ENCODE measurements at regions not wholly inside any gene's neighbourhood (a gene's known extent, or its start where the extent isn't known, plus 50 kb on each side); places are given as distances from the start of the nearest gene placed in this dataset.

GRCh38 chr4:127151941-127152340 lies 480.8 kb upstream of the INTU start:
- no peak overlapping the region for H3K27ac ChIP-seq
- H3K27me3 ChIP-seq = no peaks in the 10 kb centered on the region
- no peaks in the 10 kb centered on the region for H3K36me3 ChIP-seq
- H3K4me3 ChIP-seq = no peak overlapping the region
- ATAC-seq = no peak
- H3K4me1 ChIP-seq = no peaks in the 10 kb centered on the region
- no peak for TF ChIP-seq CTCF (IDR thresholded peaks at IDR 0.05)
- TF ChIP-seq POLR2A (IDR thresholded peaks at IDR 0.05) = no peak
- no peak for TF ChIP-seq POLR2AphosphoS5 (IDR thresholded peaks at IDR 0.05)
- peaks cover 0 to 9% (median 0%) of the 10 kb centered on the region in 3 donors for H3K9me3 ChIP-seq

- no peaks in the 10 kb centered on the region for H3K36me3 ChIP-seq
- ATAC-seq = no peak
- H3K27me3 ChIP-seq = no peaks in the 10 kb centered on the region
- 72 to 85% methylated on average over 2 of the region's 2 CpGs for WGBS, 2 donors (ENCODE audit: low coverage in 1 of 2)
- TF ChIP-seq POLR2A (IDR thresholded peaks at IDR 0.05) (no peak), POLR2AphosphoS5 (IDR thresholded peaks at IDR 0.05) (no peak), EP300 (IDR thresholded peaks at IDR 0.05) (no peak), CTCF (IDR thresholded peaks at IDR 0.05) (no peak)
- H3K4me3 ChIP-seq = no peak overlapping the region
- no peaks in the 10 kb centered on the region for H3K4me1 ChIP-seq
- peaks cover 0 to 9% (median 0%) of the 10 kb centered on the region in 3 donors for H3K9me3 ChIP-seq
- H3K27ac ChIP-seq = no peak overlapping the region
Observed at GRCh38 chr4:127155116-127155515, 477.6 kb upstream of the INTU start.

- WGBS, 2 donors (ENCODE audit: low coverage in 1 of 2) = 83 to 93% methylated on average over 1 of the region's 1 CpG
- TF ChIP-seq POLR2A (IDR thresholded peaks at IDR 0.05) = no peak
- no peak for TF ChIP-seq CTCF (IDR thresholded peaks at IDR 0.05)
- no peak for TF ChIP-seq EP300 (IDR thresholded peaks at IDR 0.05)
- no peak for TF ChIP-seq POLR2AphosphoS5 (IDR thresholded peaks at IDR 0.05)
- no peak for ATAC-seq
- Histone ChIP-seq H3K27me3 (no peaks in the 10 kb centered on the region), H3K4me3 (no peak overlapping the region), H3K9me3 (peaks cover 0 to 9% (median 0%) of the 10 kb centered on the region in 3 donors), H3K36me3 (no peaks in the 10 kb centered on the region), H3K4me1 (no peaks in the 10 kb centered on the region), H3K27ac (no peak overlapping the region)
Observed at GRCh38 chr4:127155555-127155954, 477.2 kb upstream of the INTU start.

- TF ChIP-seq EP300 (IDR thresholded peaks at IDR 0.05) (no peak), POLR2A (IDR thresholded peaks at IDR 0.05) (no peak), POLR2AphosphoS5 (IDR thresholded peaks at IDR 0.05) (no peak), CTCF (IDR thresholded peaks at IDR 0.05) (no peak)
- Histone ChIP-seq H3K4me3 (no peak overlapping the region), H3K4me1 (no peaks in the 10 kb centered on the region), H3K27me3 (no peaks in the 10 kb centered on the region), H3K27ac (no peak overlapping the region), H3K9me3 (peaks cover 0 to 3% (median 0%) of the 10 kb centered on the region in 3 donors), H3K36me3 (no peaks in the 10 kb centered on the region)
- WGBS, 2 donors (ENCODE audit: low coverage in 1 of 2) = 67 to 79% methylated on average over 3 of the region's 3 CpGs
- ATAC-seq = no peak
Observed at GRCh38 chr4:127162741-127163140, 470.0 kb upstream of the INTU start.

- Histone ChIP-seq H3K27ac (no peak overlapping the region), H3K9me3 (no peaks in the 10 kb centered on the region), H3K27me3 (no peaks in the 10 kb centered on the region), H3K36me3 (no peaks in the 10 kb centered on the region), H3K4me1 (no peaks in the 10 kb centered on the region), H3K4me3 (no peak overlapping the region)
- TF ChIP-seq EP300 (IDR thresholded peaks at IDR 0.05) (no peak), POLR2AphosphoS5 (IDR thresholded peaks at IDR 0.05) (no peak)
- no peak for ATAC-seq
- WGBS, 2 donors (ENCODE audit: low coverage in 1 of 2) = 90 to 100% methylated on average over 1 of the region's 1 CpG
Observed at GRCh38 chr4:127165971-127166370, 466.8 kb upstream of the INTU start.
